Glutamatergic neuron (in vitro differentiated cells): ENCODE measurements at regions not wholly inside any gene's neighbourhood (a gene's known extent, or its start where the extent isn't known, plus 50 kb on each side); places are given as distances from the start of the nearest gene placed in this dataset.

Source experiments
- DNase-seq: peaks from one replicate; pipeline ENCODE4 v3.0.0; 2022
- H3K27ac Mint-ChIP-seq: one replicate; pipeline ENCODE4 v1.8.0; 2020; ENCODE audit warnings: mild to moderate bottlenecking, mixed read lengths, inconsistent platforms; ENCODE audit not compliant: unreplicated experiment
- H3K27me3 Mint-ChIP-seq: one replicate; pipeline ENCODE4 v1.8.0; 2020; ENCODE audit warnings: mild to moderate bottlenecking, moderate library complexity, mixed read lengths, inconsistent platforms; ENCODE audit not compliant: unreplicated experiment
- H3K36me3 Mint-ChIP-seq: one replicate; pipeline ENCODE4 v1.8.0; 2020; ENCODE audit warnings: mild to moderate bottlenecking, mixed read lengths, inconsistent platforms; ENCODE audit not compliant: unreplicated experiment
- H3K4me1 Mint-ChIP-seq: one replicate; pipeline ENCODE4 v1.8.0; 2020; ENCODE audit warnings: mild to moderate bottlenecking, low read depth, mixed read lengths, inconsistent platforms; ENCODE audit not compliant: unreplicated experiment
- H3K4me3 Mint-ChIP-seq: one replicate; pipeline ENCODE4 v1.8.0; 2020; ENCODE audit warnings: mild to moderate bottlenecking, mixed read lengths, inconsistent platforms; ENCODE audit not compliant: unreplicated experiment
- H3K9me3 Mint-ChIP-seq: one replicate; pipeline ENCODE4 v1.8.0; 2020; ENCODE audit warnings: mild to moderate bottlenecking, moderate library complexity, mixed read lengths, inconsistent platforms; ENCODE audit not compliant: unreplicated experiment
- CTCF ChIP-seq: fragments of 200-600 bp; sonication (generic); IDR thresholded peaks from one replicate; pipeline ENCODE4 v1.5.0; 2021; ENCODE audit not compliant: partially characterized antibody, unreplicated experiment

- TF ChIP-seq CTCF: no peak
- H3K36me3 Mint-ChIP-seq: no peaks in the 10 kb centered on the region
- H3K27me3 Mint-ChIP-seq: no peaks in the 10 kb centered on the region
- no peaks in the 10 kb centered on the region for H3K4me1 Mint-ChIP-seq
- no peak for DNase-seq
- no peak overlapping the region for H3K27ac Mint-ChIP-seq
- H3K9me3 Mint-ChIP-seq: peaks cover 1% of the 10 kb centered on the region
- no peak overlapping the region for H3K4me3 Mint-ChIP-seq
Measured at GRCh38 chr9:126067031-126067734, 259.4 kb upstream of the MVB12B start.

DNA sequence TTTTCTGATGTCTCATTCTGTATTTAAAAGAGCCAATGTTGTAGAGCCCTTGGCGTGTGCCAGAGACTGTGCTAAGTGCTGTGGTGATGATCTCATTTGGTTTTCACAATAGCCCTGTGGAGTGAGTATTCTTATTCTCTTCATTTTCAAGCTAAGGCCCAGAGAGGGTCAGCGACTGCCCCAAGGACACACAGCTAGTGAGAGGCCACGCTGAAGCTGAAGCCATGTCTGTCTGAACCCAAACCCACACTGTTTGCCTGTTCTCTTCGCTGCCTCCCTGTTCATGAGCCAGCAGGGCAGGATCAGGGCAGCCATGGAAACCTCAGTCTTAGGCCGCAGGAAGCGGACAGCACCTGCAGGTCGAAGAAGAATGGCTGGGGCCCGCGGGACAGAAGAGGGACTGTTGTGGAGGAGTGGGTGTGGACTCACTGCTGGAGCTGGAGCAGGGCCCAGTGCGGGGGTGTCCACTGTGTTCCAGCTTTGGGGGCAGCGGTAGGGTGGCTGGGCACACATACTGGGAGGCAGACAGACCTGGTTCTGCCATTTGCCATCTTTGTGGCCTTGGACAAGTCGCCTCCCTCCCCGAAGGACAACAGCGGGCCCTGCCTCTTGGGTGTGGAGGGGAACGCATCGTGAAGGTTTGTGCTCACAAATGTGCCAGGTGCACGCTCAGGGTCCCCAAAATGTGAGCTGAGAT lies 257.9 kb upstream of the MVB12B start:
- H3K36me3 Mint-ChIP-seq: no peaks in the 10 kb centered on the region
- no peaks in the 10 kb centered on the region for H3K4me1 Mint-ChIP-seq
- TF ChIP-seq CTCF: no peak
- no peak for DNase-seq
- no peak overlapping the region for H3K4me3 Mint-ChIP-seq
- no peak overlapping the region for H3K27ac Mint-ChIP-seq
- H3K9me3 Mint-ChIP-seq: peaks cover 3% of the 10 kb centered on the region
- H3K27me3 Mint-ChIP-seq: no peaks in the 10 kb centered on the region

GRCh38 chr9:126069400-126069955 lies 257.2 kb upstream of the MVB12B start:
- DNase-seq: no peak
- Mint-ChIP-seq H3K36me3 (no peaks in the 10 kb centered on the region), H3K4me3 (no peak overlapping the region), H3K4me1 (no peaks in the 10 kb centered on the region), H3K9me3 (peaks cover 3% of the 10 kb centered on the region), H3K27ac (no peak overlapping the region), H3K27me3 (no peaks in the 10 kb centered on the region)
- TF ChIP-seq CTCF: no peak

DNA sequence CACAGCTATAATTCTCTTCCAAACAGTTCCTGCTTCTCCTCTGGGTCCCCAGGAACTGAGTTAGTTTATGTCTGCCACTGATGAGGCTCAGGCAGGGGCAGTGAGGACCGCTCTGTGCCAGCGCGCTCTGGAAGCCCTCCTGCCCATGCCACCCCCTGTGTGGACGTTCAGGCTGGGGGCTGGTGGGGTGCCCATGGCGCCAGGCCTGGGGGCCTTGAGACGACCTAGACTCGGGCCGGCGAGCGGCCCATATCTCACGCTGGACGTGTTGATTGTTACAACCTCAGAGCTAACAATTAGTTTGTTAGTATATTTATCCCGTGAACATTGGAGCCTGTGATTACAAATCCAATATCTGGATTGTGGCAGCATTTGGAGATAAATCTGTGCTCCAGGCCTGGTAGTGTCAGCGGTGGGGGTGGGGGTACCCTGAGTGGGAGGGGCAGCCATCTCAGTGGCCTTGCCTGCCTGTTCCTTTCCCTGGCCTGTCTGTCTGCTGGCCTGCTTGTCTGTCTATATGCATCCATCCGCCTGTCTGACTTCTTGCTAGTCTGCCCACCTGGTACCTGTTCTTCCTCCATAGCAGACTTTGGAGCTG lies 256.5 kb upstream of the MVB12B start:
- H3K4me3 Mint-ChIP-seq: no peak overlapping the region
- DNase-seq: no peak
- H3K27me3 Mint-ChIP-seq: no peaks in the 10 kb centered on the region
- TF ChIP-seq CTCF: no peak
- peaks cover 2% of the 10 kb centered on the region for H3K9me3 Mint-ChIP-seq
- H3K4me1 Mint-ChIP-seq: no peaks in the 10 kb centered on the region
- no peaks in the 10 kb centered on the region for H3K36me3 Mint-ChIP-seq
- H3K27ac Mint-ChIP-seq: no peak overlapping the region
